K562 (cell line): ENCODE measurements at regions not wholly inside any gene's neighbourhood (a gene's known extent, or its start where the extent isn't known, plus 50 kb on each side); places are given as distances from the start of the nearest gene placed in this dataset.

Experiments used
- ATAC-seq: fragments of 200-7000 bp; cut with Tn5 transposase; 3 replicates; pipeline ENCODE4 v1.9.1; 2020; ENCODE audit warnings: moderate library complexity
- BruUV-seq: library from RNA; stranded (reverse); fragments of 400-500 nt; replicated peaks from 2 replicates; lab custom pipeline; 2021; lab: Mats Ljungman, UMichigan
- CTCF ChIA-PET: fragments of 300-600 bp; formaldehyde crosslinking; extraction: SDS; loops from one replicate; lab custom pipeline; 2021; ENCODE audit warnings: low intra/inter-chr PET ratio; lab: Yijun Ruan, JAX
- POLR2A ChIA-PET: fragments of 300-600, 350-650 bp; sonication (Branson Sonifier 250); formaldehyde crosslinking; extraction: SDS; loops from one replicate; lab custom pipeline; 2021; ENCODE audit warnings: antibody characterized with exemption, inconsistent platforms; lab: Yijun Ruan, JAX
- DNase-seq, 4 experiments: peaks; one replicate each; pipeline versions ENCODE4 v3.0.0 to v3.0.0-alpha.2; 2011 to 2018; ENCODE audit warnings: low spot score in 3 of 4, mixed read lengths in 3 of 4; ENCODE audit errors: extremely low read depth in 1 of 4
- FAIRE-seq: peaks from 2 replicates; lab custom pipeline; 2011; peaks lifted over from hg19 to GRCh38; lab: Jason Lieb, UNC
- H2AFZ ChIP-seq: 2 replicates; pipeline ENCODE4 v1.6.0; 2011; ENCODE audit warnings: low read depth, low read length, control low read depth, inconsistent platforms
- H3K27ac ChIP-seq: fragments of 200-600 bp; 3 replicates; pipeline ENCODE4 v1.8.0; 2011; ENCODE audit warnings: low read depth, mild to moderate bottlenecking, control low read depth, inconsistent platforms, low read length, moderate library complexity, mixed read lengths; ENCODE audit errors: extremely low read depth
- H3K27me3 ChIP-seq, 2 experiments: fragments of 300-600 bp in 1 of 2; 2 replicates in 1 of 2; 3 replicates in 1 of 2; pipeline versions ENCODE4 v1.6.0 to v1.8.0; 2011; ENCODE audit warnings: inconsistent platforms in 2 of 2, low read length in 2 of 2, mild to moderate bottlenecking in 1 of 2, mixed read lengths in 1 of 2, moderate library complexity in 1 of 2; ENCODE audit not compliant: control insufficient read depth in 2 of 2, insufficient read depth in 2 of 2
- H3K36me3 ChIP-seq: fragments of 300-600 bp; 3 replicates; pipeline ENCODE4 v1.8.0; 2011; ENCODE audit warnings: mild to moderate bottlenecking, low read length, inconsistent platforms; ENCODE audit not compliant: control insufficient read depth, insufficient read depth
- H3K4me1 ChIP-seq, 2 experiments: fragments of 200-600 bp in 1 of 2; replicated peaks in 1 of 2; 2 replicates in 1 of 2; 3 replicates in 1 of 2; pipeline versions ENCODE4 v1.5.1 to v1.8.0; 2011; ENCODE audit warnings: inconsistent platforms in 2 of 2, low read length in 2 of 2, mild to moderate bottlenecking in 1 of 2, mixed read lengths in 1 of 2, moderate library complexity in 1 of 2; ENCODE audit not compliant: control insufficient read depth in 2 of 2, insufficient read depth in 2 of 2
- H3K4me2 ChIP-seq: 2 replicates; pipeline ENCODE4 v1.6.1; 2011; ENCODE audit warnings: low read length, control low read depth, inconsistent platforms, mixed read lengths; ENCODE audit not compliant: insufficient read depth
- H3K4me3 ChIP-seq: fragments of 200-600 bp; sonication (generic), shearing (Covaris generic); 2 replicates; pipeline ENCODE4 v1.5.1; 2016; ENCODE audit warnings: control low read depth, inconsistent platforms
- H3K79me2 ChIP-seq: fragments of 200-600 bp; 3 replicates; pipeline ENCODE4 v1.8.0; 2011; ENCODE audit warnings: low read length, inconsistent platforms; ENCODE audit not compliant: control insufficient read depth, insufficient read depth
- H3K9ac ChIP-seq, 2 experiments: 2 replicates each; pipeline versions ENCODE4 v1.6.0 to v1.6.1; 2011; ENCODE audit warnings: low read depth in 2 of 2, low read length in 2 of 2, control low read depth in 1 of 2, inconsistent platforms in 1 of 2, mild to moderate bottlenecking in 1 of 2, mixed read lengths in 1 of 2; ENCODE audit not compliant: insufficient read depth in 1 of 2
- H3K9me1 ChIP-seq: one replicate; pipeline ENCODE4 v1.6.0; 2011; ENCODE audit warnings: inconsistent platforms, mild to moderate bottlenecking, low read length, moderate library complexity; ENCODE audit not compliant: control insufficient read depth, insufficient read depth
- H3K9me3 ChIP-seq: replicated peaks from 2 replicates; pipeline ENCODE4 v1.5.1; 2011; ENCODE audit warnings: low read depth, low read length, inconsistent platforms; ENCODE audit not compliant: control insufficient read depth, insufficient read depth
- H4K20me1 ChIP-seq: replicated peaks from 2 replicates; pipeline ENCODE4 v1.6.1; 2011; ENCODE audit warnings: low read length, inconsistent platforms, mixed read lengths; ENCODE audit not compliant: control insufficient read depth, insufficient read depth
- JUNB ChIP-seq: fragments of 450-650 bp; formaldehyde crosslinking; conservative IDR thresholded peaks from 2 replicates; pipeline ENCODE4 v1.4.0; 2020; ENCODE audit warnings: mild to moderate bottlenecking
- PREB ChIP-seq: sonication (generic); formaldehyde crosslinking; IDR thresholded peaks from 2 replicates; pipeline ENCODE4 v1.8.1; 2023; ENCODE audit warnings: mild to moderate bottlenecking, missing genetic modification reagents
- SMAD1 ChIP-seq: fragments of 150-350 bp; IDR thresholded peaks from 2 replicates; pipeline ENCODE4 v1.6.1; 2014; ENCODE audit warnings: low read length, low read depth; ENCODE audit not compliant: partially characterized antibody
- SMAD3 ChIP-seq: fragments of 450-650 bp; formaldehyde crosslinking; conservative IDR thresholded peaks from 2 replicates; pipeline ENCODE4 v1.4.0; 2020; ENCODE audit warnings: mild to moderate bottlenecking
- ZNF707 ChIP-seq: fragments of 250-450 bp; sonication (Bioruptor Pico); conservative IDR thresholded peaks from 2 replicates; pipeline ENCODE4 v1.8.0; 2022; ENCODE audit warnings: inconsistent platforms, mild to moderate bottlenecking, moderate library complexity
- WGBS: fragments of 100-300 bp; shearing (Covaris generic); methylation state at CpG from one replicate; pipeline ENCODE4 v1.1.6; 2016; ENCODE audit warnings: low coverage, mixed read lengths; ENCODE audit not compliant: insufficient coverage; ENCODE audit errors: missing lambda C conversion rate; 5-methylcytosine and 5-hydroxymethylcytosine counted together
- in situ Hi-C: fragments of 300-500 bp; cut with MboI; formaldehyde crosslinking; loops from 4 replicates; pipeline ENCODE4 v1.15.0; 2018; ENCODE audit warnings: inconsistent platforms, mixed read lengths
- intact Hi-C: fragments of 100-400 bp; cut with micrococcal nuclease; formaldehyde crosslinking; loops from 2 replicates; pipeline ENCODE4 v1.14.2; 2022
- TF ChIP-seq, protein P1 (sequence below): fragments of 450-650 bp; IDR thresholded peaks from 2 replicates; pipeline ENCODE4 v1.6.1; 2016; ENCODE audit warnings: missing biosample characterization, missing genetic modification characterization

- DNase-seq (no peak), FAIRE-seq (no peak), ATAC-seq (no peak)
- Histone ChIP-seq H3K9ac (no peak overlapping the region), H3K9me1 (no peaks in the 10 kb centered on the region), H3K4me2 (no peak overlapping the region), H3K4me1 (no peaks in the 10 kb centered on the region), H3K36me3 (no peaks in the 10 kb centered on the region), H4K20me1 (no peaks in the 10 kb centered on the region), H3K27me3 (no peaks in the 10 kb centered on the region), H3K9me3 (no peaks in the 10 kb centered on the region), H3K4me3 (no peak overlapping the region), H3K79me2 (no peaks in the 10 kb centered on the region), H2AFZ (no peak overlapping the region), H3K27ac (no peak overlapping the region)
- no TSS peak for BruUV-seq
- TF ChIP-seq JUNB = no peak
- TF ChIP-seq, protein P1, sequence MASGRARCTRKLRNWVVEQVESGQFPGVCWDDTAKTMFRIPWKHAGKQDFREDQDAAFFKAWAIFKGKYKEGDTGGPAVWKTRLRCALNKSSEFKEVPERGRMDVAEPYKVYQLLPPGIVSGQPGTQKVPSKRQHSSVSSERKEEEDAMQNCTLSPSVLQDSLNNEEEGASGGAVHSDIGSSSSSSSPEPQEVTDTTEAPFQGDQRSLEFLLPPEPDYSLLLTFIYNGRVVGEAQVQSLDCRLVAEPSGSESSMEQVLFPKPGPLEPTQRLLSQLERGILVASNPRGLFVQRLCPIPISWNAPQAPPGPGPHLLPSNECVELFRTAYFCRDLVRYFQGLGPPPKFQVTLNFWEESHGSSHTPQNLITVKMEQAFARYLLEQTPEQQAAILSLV (tag) = no peak
- TF ChIP-seq SMAD1 = no peak
- TF ChIP-seq PREB (CRISPR knock-in tag) = no peak
- TF ChIP-seq ZNF707 (CRISPR knock-in tag) = no peak
- no peak for TF ChIP-seq SMAD3 (CRISPR knock-in tag)
- 0% methylated on average over 1 of the region's 22 CpGs for WGBS
- intact Hi-C loops (no loop called here), in situ Hi-C loops (no loop called here)
- CTCF ChIA-PET = no interaction called here
- POLR2A ChIA-PET = no interaction called here
Observed at GRCh38 chr3:86733257-86733656, 257.7 kb downstream of the VGLL3 start.
